Chondrocyte (in vitro differentiated cells): ENCODE measurements at regions not wholly inside any gene's neighbourhood (a gene's known extent, or its start where the extent isn't known, plus 50 kb on each side); places are given as distances from the start of the nearest gene placed in this dataset.

Source experiments
- DNase-seq: peaks from one replicate; pipeline ENCODE4 v3.0.0; 2021; ENCODE audit warnings: mixed read lengths, low spot score
- H3K27ac Mint-ChIP-seq: one replicate; pipeline ENCODE4 v1.8.0; 2021; ENCODE audit warnings: mild to moderate bottlenecking, moderate library complexity, mixed read lengths; ENCODE audit not compliant: unreplicated experiment
- H3K27me3 Mint-ChIP-seq: 2 replicates; pipeline ENCODE4 v1.8.0; 2021; ENCODE audit warnings: low read depth, mixed read lengths
- H3K36me3 Mint-ChIP-seq: 2 replicates; pipeline ENCODE4 v1.8.0; 2021; ENCODE audit warnings: low read depth, mixed read lengths
- H3K4me1 Mint-ChIP-seq: 2 replicates; pipeline ENCODE4 v1.8.0; 2021; ENCODE audit warnings: low read depth, mild to moderate bottlenecking, mixed read lengths
- H3K4me3 Mint-ChIP-seq: one replicate; pipeline ENCODE4 v1.8.0; 2021; ENCODE audit warnings: mild to moderate bottlenecking, moderate library complexity, mixed read lengths; ENCODE audit not compliant: unreplicated experiment
- H3K9me3 Mint-ChIP-seq: 2 replicates; pipeline ENCODE4 v1.8.0; 2021; ENCODE audit warnings: low read depth, mixed read lengths
- TF ChIP-seq, protein P1 (sequence below): fragments of 200-600 bp; sonication (generic); IDR thresholded peaks from 2 replicates; pipeline ENCODE4 v1.5.0; 2021; ENCODE audit warnings: antibody characterized with exemption, mild to moderate bottlenecking, moderate library complexity

DNA sequence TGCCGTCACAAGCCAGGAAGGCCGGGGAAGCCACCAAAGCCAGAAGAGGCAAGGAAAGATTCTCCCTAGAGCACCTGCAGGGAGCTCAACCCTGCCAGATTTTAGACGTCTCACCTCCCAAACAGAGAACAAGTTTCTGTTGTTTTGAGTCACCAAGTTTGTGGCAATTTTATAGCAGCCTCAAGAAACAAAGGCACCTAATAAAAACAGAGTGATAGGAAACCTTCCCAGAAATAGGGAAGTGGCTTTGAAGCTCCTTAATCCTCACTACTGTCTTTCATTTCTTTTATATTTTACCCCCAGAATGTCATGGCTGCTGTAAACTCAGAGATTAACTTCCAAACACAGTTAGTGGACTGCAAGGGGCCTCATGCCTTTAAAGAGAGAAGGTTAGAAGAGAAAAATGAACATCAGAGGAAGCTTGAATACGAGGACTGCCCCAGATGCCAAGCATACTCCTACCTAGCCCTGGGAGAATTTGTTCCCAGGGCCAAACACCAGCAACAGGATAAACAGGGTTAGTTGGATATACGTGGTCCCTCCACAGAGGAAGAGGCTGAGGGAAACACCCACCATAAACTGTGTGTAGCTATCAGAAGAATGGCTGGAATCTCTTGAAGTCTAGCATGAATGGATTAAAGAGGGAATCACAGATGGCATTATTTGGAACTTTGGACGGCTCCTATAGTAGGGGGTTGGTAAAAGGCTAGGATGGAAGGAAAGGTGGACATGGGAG, 148.3 kb downstream of the KCNA5 start:
- Mint-ChIP-seq H3K4me1 (no peaks in the 10 kb centered on the region), H3K4me3 (no peak overlapping the region), H3K9me3 (no peaks in the 10 kb centered on the region), H3K36me3 (no peaks in the 10 kb centered on the region), H3K27me3 (peaks cover 10% of the 10 kb centered on the region), H3K27ac (no peak overlapping the region)
- DNase-seq = no peak
- TF ChIP-seq, protein P1, sequence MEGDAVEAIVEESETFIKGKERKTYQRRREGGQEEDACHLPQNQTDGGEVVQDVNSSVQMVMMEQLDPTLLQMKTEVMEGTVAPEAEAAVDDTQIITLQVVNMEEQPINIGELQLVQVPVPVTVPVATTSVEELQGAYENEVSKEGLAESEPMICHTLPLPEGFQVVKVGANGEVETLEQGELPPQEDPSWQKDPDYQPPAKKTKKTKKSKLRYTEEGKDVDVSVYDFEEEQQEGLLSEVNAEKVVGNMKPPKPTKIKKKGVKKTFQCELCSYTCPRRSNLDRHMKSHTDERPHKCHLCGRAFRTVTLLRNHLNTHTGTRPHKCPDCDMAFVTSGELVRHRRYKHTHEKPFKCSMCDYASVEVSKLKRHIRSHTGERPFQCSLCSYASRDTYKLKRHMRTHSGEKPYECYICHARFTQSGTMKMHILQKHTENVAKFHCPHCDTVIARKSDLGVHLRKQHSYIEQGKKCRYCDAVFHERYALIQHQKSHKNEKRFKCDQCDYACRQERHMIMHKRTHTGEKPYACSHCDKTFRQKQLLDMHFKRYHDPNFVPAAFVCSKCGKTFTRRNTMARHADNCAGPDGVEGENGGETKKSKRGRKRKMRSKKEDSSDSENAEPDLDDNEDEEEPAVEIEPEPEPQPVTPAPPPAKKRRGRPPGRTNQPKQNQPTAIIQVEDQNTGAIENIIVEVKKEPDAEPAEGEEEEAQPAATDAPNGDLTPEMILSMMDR = no peak

DNA sequence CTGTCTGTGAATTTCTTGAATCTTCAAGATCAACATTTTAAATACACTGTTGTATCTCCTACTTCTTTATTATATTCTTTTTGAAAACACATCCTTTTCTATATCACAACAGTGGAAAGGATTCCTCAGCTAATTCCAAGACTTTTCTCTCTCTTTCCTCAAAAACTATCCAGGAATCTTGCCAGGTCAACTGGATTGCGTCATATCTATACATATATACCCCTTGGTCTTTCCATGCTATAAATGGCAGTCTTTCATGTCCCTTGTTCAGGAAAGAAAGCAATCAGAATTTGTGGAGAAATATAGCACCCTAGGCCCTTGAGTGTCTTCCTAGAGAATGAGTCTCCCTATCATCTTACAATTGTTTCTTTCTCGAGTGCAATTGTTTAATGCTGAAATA, 149.0 kb downstream of the KCNA5 start:
- no peak overlapping the region for H3K4me3 Mint-ChIP-seq
- no peaks in the 10 kb centered on the region for H3K36me3 Mint-ChIP-seq
- peaks cover 15% of the 10 kb centered on the region for H3K27me3 Mint-ChIP-seq
- no peak overlapping the region for H3K27ac Mint-ChIP-seq
- H3K9me3 Mint-ChIP-seq = no peaks in the 10 kb centered on the region
- TF ChIP-seq, protein P1 = no peak
- no peaks in the 10 kb centered on the region for H3K4me1 Mint-ChIP-seq
- DNase-seq = no peak

DNA sequence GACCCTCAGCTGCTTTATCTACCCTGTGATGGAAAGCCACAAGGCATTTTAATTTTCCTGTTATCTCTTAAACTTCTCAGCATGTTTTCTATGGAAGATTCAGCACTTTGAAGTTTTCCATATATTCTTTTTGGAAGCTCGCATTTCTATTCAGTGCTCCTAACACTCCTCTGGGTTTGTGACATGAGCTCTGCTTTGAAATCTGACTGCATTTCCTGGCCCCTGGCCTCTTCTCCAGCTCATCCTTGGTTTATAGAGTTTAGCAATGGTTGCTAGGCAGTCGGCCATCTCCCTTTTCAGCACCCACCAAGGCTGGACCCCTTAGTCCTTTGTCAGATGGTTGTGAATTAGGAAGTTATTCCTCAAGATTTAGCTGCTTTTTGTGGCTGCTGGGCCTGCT, 150.6 kb downstream of the KCNA5 start:
- H3K27me3 Mint-ChIP-seq = peaks cover 23% of the 10 kb centered on the region
- no peaks in the 10 kb centered on the region for H3K36me3 Mint-ChIP-seq
- no peak overlapping the region for H3K27ac Mint-ChIP-seq
- DNase-seq = no peak
- TF ChIP-seq, protein P1 = no peak
- no peaks in the 10 kb centered on the region for H3K4me1 Mint-ChIP-seq
- no peaks in the 10 kb centered on the region for H3K9me3 Mint-ChIP-seq
- H3K4me3 Mint-ChIP-seq = no peak overlapping the region

DNA sequence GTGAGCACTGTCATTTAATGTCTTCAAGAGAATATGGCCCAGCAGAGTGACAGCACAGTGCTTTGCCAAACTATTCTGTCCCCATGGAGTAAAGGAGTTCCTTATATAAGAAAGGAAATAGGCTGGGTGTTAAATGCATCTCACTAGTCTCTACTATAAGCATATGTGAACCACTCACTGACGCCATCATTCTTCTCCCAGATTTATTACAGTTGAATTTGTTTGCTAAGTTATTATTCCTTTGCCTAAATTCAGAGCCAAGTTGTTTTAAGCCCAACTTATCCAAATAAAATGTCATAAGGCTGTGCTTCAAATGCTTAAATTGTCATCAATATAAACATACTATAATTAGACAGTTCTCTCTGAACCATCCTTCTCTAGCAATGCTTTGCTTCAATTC, 151.6 kb downstream of the KCNA5 start:
- Mint-ChIP-seq H3K4me3 (no peak overlapping the region), H3K27me3 (peaks cover 24% of the 10 kb centered on the region), H3K9me3 (no peaks in the 10 kb centered on the region), H3K4me1 (no peaks in the 10 kb centered on the region), H3K27ac (no peak overlapping the region), H3K36me3 (no peaks in the 10 kb centered on the region)
- TF ChIP-seq, protein P1 = no peak
- DNase-seq = no peak

DNA sequence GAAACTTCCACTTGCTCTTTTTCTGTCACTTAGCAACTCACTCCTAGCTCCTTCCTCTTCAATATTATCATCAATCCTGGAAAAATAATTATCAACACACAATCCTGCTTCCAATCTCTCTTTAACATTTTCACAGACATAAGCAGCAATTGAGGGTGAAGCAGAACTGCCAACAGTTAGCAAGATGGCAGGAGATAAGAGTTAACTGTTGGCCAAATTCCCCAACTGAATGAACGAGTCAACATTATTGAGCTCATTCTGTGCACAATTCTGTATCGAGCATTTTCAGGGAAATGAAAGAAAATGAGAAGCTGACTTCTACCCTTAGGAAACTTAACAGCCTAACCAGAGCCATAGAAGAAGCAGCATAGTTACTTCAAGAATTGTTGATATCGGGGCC, 152.0 kb downstream of the KCNA5 start:
- DNase-seq = no peak
- no peak overlapping the region for H3K27ac Mint-ChIP-seq
- no peaks in the 10 kb centered on the region for H3K36me3 Mint-ChIP-seq
- TF ChIP-seq, protein P1 = no peak
- H3K27me3 Mint-ChIP-seq = peaks cover 23% of the 10 kb centered on the region
- H3K9me3 Mint-ChIP-seq = no peaks in the 10 kb centered on the region
- H3K4me3 Mint-ChIP-seq = no peak overlapping the region
- H3K4me1 Mint-ChIP-seq = no peaks in the 10 kb centered on the region
